ENCODE measurements at regions not wholly inside any gene's neighbourhood (a gene's known extent, or its start where the extent isn't known, plus 50 kb on each side); places are given as distances from the start of the nearest gene placed in this dataset.
"Not testable (repeated sequence)": the region's sequence is repeated elsewhere in the genome, so short reads cannot be mapped to it uniquely, and the experiment has no call there.

DNA sequence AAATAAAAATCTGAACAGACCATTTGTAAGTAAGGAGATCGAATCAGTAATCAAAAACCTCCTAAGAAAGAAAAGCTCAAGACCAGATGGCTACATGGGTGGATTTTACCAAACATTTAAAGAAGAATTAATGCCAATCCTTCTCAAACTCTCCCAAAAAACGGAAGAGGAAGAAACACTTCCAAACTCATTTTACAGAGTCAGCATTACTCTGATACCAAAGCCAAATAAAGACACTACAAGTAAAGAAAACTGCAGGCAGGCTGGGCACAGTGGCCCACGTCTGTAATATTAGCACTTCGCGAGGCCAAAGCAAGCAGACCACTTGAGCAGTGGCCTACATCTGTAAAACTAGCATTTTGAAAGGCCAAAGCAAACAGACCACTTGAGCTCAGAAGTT, 159.8 kb downstream of the DPY19L2 start:
- DNase-seq = no peak

DNA sequence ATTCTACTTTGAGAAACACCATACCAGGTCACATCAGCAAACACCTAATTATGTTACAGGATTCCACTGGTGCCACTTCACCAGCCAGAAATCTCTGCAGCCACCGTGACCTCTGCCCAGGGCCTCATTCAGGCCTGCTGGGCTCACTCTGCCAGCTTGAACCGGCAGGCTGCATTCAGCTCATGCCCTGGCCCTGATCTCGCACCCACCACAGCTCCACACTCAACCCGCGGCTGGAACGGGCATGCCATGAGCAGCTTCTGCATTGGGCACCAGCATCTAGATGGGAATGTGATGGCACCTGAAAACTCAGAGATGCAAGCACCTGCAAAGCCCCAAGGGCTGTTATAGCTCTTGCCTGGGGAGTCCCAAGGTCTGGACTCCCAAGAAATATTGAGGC, 168.7 kb downstream of the DPY19L2 start:
- DNase-seq = no peak

DNA sequence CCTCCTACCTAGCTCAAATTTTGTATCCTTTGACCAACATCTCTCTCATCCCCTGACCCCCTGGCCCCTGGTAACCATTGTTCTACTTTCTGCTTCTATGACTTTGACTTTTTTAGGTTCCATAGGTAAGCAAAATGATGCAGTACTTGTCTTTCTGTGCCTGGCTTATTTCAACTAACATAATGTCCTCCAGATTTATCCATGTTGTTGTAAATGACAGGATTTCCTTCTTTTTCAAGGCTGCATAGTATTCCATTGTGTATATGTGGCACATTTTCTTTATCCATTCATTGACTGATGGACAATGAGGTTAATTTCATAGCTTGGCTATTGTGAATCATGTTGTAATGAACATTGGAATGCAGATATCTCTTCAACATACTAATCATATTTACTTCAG, 170.1 kb downstream of the DPY19L2 start:
- no peak for DNase-seq

DNA sequence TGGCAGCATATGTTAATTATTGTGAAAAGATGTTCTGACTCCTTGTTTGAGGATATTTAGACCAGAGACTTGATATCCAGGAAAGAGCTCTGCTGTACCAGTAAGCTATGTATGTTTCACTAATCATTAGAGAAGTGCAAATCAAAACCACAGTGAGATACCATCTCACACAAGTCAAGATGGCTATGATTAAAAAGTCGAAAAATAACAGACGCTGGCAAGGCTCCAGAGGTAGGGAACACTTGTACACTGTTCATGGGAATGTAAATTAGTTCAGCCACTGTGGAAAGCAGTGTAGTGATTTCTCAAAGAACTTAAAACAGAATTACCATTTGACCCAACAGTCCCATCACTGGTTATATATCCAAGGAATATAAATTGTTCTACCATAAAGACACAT, 171.6 kb downstream of the DPY19L2 start:
- no peak for DNase-seq

DNA sequence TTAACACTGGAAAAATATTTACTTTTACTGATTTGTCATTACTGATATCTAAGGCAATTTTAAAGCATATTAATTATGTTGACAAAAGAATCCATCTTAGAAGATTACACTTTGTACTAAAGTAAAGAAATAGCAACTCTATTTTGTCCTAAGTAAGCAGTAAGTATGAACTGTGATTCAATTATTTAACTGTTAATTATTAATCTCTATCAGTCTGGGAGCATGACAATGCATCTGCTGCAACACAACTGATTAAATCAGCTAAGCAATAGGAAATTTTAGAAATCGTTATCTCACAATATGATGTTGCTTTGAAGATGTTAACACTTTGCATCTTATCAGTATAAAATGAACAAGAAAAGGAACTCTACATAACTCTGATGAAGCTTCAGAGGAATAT, 172.3 kb downstream of the DPY19L2 start:
- no peak for DNase-seq

DNA sequence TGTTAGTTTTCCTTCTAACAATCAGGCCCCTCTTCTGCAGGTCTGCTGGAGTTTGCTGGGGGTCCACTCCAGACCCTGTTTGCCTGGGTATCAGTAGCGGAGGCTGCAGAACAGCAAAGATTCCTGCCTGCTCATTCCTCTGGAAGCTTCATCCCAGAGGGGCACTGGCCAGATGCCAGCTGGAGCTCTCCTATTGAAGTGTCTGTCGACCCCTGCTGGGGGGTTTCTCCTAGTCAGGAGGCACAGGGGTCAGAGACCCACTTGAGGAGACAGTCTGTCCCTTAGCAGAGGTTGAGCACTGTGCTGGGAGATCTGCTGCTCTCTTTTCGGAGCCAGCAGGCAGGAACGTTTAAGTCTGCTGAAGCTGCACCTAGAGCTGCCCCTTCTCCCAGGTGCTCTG, 174.9 kb downstream of the DPY19L2 start:
- not testable (repeated sequence) for DNase-seq

DNA sequence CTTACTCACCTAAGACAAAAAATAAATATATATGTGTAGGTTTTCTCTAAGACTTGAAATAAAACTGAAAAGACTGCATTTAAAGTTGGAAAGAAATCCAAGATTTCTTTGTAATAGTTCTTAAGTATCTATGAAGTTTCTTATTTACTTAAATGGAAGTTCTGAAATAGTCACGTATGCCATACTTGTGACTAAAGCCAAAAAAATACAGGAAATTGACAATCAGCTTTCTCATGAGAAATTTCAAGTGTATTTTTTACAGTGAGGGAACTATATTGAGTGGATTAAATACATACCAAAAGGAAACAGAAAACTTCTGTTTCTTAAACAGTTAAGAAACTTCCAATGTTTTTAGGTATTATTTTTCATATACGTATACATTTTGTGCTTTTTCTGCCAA, 188.1 kb downstream of the DPY19L2 start:
- DNase-seq = peak in 1 of 2 donors; percentile 7

DNA sequence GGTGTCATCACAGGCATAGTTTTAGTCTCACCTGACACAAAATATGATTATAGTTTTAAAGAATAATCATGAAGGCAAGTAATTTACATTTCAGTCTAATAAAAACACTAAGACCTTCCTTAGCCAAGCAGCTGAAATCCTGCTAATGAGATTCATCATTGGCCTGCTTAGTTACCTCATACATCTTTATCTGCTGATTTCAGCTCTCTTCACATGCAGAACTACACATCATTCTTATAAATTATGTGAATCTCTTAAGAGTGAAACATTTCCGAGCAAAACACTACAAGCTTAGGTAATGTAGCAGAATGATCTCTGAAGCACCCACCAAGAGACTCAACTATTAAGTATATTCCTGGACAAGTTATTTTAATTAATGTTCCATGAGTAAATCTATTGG, 198.1 kb downstream of the DPY19L2 start:
- no peak for DNase-seq

DNA sequence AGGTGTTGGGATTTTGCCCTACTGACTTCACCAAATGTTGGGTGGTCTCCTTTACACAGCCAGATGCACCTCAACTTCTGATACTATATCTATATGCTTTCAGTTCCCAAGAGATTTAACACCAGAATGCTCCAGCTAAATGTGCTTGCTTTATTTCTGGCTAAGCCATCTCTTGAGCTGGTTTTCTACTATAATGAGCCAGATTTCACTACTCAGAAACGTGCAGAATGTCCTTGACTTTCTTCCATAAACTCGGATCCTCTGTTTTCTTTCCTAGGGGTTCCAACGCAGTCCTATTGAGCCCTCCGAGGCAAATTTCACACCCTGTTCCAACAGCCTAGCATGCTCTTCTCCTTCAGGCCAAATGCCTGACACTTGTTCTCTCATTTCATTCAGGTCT, 200.3 kb downstream of the DPY19L2 start:
- DNase-seq = no peak

DNA sequence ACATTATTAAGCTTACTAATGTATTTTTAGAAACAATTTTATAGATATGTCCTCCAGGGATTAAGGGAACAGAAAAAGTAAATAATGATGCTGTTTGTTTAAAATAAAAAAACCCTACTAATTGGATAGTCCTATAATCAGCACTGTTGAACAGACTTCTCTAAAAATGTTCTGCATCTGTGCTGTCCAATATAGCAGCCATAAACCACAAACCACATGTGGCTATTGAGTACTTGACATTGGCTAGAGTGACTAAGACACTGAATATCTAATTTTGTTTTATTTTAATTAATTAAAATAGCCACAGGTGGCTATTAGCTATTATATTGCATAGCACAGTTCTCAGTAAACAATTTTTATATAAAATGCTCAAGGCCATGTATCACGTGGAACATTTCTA, 210.4 kb downstream of the DPY19L2 start:
- no peak for DNase-seq

DNA sequence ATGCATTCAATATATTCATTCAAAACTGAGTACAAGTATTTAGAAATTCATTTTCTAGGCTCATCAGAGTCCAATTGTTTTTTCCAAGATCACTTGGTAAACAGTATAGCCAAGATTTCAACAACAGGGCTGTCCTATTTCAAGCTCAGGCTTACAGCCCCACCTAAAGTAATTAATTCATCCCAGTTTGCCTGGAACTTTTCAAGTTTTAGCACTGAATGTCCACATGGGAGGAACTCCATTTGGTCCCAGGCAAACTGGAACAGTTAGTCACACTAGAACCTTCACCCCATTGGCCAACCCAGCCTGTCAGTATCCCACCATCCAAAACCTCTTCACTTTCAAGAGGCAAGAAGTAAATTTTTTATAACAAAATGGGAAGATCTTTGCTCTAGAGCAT, 210.9 kb downstream of the DPY19L2 start:
- DNase-seq = no peak

DNA sequence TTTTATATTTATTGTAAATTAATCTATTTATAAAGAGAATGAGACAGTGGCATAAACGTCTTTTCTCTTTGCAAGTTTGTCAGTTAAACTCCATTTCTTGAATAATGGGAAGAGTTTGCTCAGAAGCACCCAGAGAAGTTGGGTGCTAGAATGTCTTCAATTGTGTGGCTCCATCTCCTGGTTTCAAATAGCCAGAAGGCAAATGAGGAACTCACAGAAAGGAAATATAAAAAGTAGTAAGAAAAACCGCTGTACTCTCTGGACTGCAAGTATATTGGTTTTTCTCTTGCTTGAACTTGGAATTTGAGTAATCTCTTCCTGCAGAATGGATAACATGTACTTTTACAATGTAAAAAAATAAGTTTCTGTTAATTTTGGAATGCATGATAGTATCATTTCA, 217.5 kb downstream of the DPY19L2 start:
- peak; percentile 27 to 44 for DNase-seq

DNA sequence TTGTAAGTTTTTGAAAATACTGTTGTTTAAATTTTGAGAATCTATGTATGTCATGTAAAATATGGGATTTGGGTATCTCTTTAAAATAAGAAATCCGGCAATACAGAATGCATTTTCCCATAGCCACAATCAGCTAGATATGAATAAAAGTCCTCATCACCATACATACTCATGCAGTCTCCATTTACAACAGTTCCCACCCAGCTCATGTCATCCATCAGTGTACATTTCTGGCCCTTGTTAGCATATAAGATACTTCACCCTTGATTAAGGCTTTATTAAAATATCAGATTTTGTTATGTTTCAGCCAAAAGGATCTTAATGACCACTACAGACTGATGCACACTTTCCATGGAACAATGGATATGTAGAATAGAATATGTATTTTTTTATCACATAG, 218.0 kb downstream of the DPY19L2 start:
- DNase-seq = no peak

DNA sequence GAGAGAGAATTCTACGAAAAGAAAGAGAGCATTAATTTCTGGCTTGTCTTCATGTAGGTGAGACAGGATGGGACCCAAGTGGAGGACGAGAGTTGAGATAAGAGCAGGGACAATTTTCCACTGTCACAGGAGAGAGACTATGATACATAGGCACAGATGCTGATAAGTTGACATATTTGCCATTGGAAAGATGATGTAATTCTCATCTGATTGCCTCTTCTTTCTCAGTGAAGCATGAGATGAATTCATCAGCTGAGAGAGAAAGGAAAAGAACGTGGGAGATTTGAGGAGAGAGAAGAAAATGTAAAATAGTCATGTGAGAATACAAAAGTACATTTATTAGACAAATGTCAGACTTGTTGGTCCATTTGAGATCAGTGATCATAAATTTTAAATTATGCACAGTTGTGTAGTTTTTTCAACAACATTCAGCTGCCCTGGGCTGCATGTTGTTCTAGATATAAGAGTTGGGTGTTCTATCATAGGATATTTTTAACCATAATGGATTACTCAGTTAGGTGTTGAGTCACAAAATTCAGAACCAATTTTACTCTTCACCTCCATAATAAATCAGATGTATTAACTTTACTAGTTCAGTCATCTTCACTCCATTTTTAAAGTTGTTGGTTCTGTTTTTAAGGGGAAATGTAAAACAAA, 222.9 kb downstream of the DPY19L2 start:
- peak in 1 of 2 donors; percentile 28 for DNase-seq

DNA sequence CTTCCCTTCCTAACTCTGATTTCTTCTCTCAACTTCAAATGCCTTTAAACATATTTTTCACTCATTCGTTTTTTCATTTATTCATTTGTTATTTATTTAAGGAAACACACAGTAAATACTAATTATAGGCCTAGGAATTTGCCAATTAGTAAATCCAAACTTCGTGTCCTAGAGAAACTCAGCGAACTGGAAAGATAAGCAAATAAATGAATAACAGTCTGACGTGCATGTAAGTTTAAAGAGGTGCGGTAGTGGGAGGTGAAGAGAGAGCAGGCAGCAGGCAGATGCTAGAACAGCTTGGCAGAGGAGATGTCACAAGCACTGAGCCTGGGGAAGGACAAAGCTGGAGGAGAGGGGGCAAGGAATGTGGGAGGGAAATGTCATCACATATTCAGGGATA, 228.2 kb downstream of the DPY19L2 start:
- no peak for DNase-seq

DNA sequence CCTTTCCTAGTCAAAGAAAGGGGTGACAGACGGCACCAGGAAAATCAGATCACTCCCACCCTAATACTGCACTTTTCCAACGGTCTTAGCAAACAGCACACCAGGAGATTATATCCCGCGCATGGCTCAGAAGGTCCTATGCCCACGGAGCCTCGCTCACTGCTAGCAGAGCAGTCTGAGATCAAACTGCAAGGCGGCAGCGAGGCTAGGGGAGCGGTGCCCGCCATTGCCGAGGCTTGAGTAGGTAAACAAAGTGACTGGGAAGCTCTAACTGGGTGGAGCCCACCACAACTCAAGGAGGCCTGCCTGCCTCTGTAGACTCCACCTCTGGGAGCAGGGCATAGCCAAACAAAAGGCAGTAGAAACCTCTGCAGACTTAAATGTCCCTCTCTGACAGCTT, 233.9 kb downstream of the DPY19L2 start:
- not testable (repeated sequence) for DNase-seq

DNA sequence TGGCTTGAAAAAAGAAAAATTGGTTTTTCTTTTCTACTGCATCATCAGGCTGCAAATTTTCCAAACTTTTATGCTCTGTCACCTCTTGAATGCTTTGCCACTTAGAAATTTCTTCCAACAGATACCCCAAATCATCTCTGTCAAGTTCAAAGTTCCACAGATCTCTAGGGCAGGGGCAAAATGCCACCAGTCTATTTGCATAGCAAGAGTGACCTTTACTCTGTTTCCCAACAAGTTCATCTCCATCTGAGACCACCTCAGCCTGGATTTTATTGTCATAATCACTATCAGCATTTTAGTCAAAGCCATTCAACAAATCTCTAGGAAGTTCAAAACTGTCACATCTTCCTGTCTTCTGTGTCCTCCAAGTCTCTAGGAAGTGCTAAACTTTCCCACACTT, 240.3 kb downstream of the DPY19L2 start:
- not testable (repeated sequence) for DNase-seq

DNA sequence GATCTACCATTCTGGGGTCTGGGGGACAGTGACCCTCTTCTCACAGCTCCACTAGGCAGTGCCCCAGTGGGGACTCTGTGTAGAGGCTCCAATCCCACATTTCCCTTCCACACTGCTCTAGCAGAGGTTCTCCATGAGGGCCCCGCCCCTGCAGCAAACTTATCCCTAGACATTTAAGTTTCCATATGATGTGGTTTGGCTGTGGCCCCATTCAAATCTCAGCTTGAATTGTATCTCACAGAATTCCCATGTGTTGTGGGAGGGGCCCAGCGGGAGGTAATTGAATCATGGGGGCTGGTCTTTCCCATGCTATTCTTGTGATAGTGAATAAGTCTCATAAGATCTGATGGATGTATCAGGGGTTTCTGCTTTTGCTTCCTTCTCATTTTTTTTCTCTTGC, 241.3 kb downstream of the DPY19L2 start:
- DNase-seq = not testable (repeated sequence)

DNA sequence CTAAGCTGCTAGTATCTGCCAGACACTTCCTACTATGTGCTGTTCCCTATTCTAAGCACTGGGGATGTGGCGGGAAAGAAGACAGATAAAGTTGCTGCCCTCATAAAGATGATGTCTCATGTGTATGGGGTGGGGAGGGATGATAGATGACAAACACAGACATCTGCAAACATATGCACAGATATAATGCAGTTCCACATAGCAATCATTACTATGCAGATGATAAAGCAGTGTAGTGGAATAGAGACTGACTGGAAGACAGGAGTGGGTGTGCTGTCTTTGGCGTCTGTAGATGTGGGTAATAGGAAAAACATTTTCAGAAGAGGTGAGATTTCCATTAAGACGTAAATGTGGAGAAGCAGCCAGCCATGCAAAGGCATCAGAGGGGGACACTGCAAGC, 243.6 kb downstream of the DPY19L2 start:
- DNase-seq = no peak

DNA sequence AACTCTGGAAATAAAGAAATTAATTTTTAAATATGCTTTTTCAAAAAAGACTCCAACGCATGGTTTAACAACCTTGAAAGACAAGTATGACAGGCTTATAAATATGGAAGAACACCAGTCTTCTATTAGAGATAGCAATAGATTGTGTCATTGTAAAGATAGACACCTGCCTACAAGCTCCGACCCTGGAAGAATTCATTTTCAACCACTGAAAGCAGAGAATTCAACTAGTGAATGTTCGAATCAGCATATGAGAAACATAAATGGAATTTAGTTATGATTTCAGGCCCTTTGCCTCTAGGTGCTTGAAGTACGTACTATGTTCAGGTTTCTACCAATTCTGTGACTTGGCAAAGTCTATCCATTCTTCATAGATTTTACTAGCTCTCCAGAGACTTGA, 244.5 kb downstream of the DPY19L2 start:
- no peak for DNase-seq

DNA sequence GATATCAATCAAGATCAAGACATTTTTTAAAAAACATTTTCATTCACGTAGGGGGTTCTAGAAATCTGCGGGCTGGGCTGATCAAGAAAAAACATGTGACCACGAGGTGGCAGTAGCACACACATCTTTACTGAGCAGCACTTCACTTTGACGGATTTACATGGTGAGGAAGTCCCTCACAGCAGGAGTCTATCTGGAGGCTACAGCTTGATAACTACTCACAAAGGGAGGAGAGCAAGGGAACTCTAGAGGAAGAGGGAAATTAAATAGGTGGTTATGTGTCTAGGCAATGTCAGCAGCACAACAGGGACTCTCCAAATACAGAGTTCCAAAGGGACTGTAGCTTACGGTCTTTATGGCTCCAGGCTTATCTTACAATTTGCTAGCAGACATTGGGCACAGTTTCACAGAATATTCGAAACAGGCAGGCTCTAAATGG, 248.1 kb downstream of the DPY19L2 start:
- peak; percentile 59 to 67 for DNase-seq

DNA sequence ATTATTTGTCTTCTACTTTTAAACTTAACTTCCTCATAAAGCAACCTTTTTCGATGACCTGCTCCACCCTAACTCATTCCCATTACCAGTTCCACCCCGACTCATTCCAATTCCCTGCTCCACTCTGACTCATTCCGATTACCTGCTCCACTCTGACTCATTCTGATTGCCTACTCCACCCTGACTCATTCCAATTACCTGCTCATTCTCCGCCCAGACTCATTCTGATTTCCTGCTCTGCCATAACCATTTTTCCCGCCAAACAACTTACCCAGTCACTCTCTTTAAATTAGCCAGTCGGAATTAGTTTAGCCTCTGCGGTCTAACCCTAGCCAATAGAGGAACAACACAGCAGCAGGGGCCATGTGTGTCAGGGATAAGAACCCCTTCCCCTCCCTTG, 249.1 kb downstream of the DPY19L2 start:
- no peak for DNase-seq

DNA sequence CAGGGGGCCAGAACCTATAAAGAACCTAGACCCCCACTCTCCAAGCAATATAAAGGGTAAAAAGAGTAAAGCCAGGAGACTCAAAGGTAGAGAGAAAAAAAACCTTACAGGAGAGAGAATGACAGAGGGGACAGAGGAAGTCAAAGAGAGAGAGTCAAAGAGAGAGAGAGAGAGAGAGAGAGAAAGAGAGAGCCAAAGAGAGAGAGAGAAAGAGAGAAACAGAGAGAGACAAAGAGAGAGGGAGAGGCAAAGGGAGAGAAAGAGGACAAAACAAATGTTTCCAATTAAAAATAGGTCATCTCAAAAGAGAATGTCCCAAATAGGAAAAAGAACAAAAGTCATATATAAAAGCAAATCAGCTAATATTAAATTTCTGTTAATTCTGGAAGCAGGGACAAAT, 251.5 kb downstream of the DPY19L2 start:
- no peak for DNase-seq

DNA sequence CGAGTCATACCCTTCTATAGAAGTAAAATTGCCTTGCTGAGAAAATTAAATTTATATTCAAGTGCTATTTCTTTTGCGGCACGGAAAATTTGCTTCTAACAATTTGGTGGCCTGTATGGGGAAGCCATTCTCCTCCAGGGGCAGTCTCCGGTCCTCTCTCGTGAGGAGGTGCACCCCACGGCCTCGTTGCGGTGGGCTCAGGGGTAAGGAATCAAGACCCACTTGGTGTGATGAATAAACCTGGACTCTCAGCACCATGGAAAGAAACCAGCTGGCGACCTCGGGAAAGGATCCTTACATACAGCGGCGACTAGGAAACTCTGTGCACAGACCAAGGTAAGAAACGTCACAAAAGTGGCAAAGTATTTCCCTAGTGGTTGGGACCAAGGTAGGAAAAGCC, 252.9 kb downstream of the DPY19L2 start:
- no peak for DNase-seq

DNA sequence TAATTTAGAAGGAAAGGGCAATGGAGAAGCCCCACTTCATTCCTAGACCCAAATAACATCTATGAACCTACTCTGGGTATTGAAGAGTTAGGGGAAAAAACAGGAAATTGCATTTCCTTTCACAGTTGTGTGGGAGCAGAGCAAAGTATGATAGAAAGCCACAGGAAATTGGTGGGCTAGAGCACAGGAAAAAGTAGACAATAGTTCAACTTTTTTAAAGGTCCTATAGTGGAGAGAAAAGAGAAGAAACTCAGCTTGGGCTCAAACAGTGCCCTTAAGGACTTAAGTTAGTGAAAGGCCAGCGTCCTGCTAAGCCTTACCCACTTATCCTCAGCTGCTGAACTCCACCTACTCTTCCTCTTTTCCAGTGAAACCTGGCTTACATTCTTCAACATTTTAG, 258.1 kb downstream of the DPY19L2 start:
- peak; percentile 83 to 84 for DNase-seq
